Type B pancreatic cell (in vitro differentiated cells): ENCODE measurements at regions not wholly inside any gene's neighbourhood (a gene's known extent, or its start where the extent isn't known, plus 50 kb on each side); places are given as distances from the start of the nearest gene placed in this dataset.

Experiments
- DNase-seq: peaks from one replicate; pipeline ENCODE4 v3.0.0; 2021; ENCODE audit warnings: mixed read lengths; ENCODE audit not compliant: unreplicated experiment; ENCODE audit errors: extremely low spot score
- H3K27ac Mint-ChIP-seq: 2 replicates; pipeline ENCODE4 v1.8.0; 2021; ENCODE audit warnings: mild to moderate bottlenecking, mixed read lengths
- H3K27me3 Mint-ChIP-seq: 2 replicates; pipeline ENCODE4 v1.8.0; 2021; ENCODE audit warnings: mixed read lengths
- H3K36me3 Mint-ChIP-seq: 2 replicates; pipeline ENCODE4 v1.8.0; 2021; ENCODE audit warnings: mixed read lengths
- H3K4me1 Mint-ChIP-seq: one replicate; pipeline ENCODE4 v1.8.0; 2021; ENCODE audit warnings: mixed read lengths; ENCODE audit not compliant: unreplicated experiment
- H3K4me3 Mint-ChIP-seq: 2 replicates; pipeline ENCODE4 v1.8.0; 2021; ENCODE audit warnings: mild to moderate bottlenecking, mixed read lengths
- H3K9me3 Mint-ChIP-seq: 2 replicates; pipeline ENCODE4 v1.8.0; 2021; ENCODE audit warnings: mixed read lengths
- CTCF ChIP-seq: fragments of 200-600 bp; sonication (generic); conservative IDR thresholded peaks from 2 replicates; pipeline ENCODE4 v1.5.0; 2021; ENCODE audit warnings: antibody characterized with exemption, mild to moderate bottlenecking

GRCh38 chr1:234985516-234986294, 142.9 kb downstream of the TOMM20 start:
- Mint-ChIP-seq H3K4me1 (peaks cover 45% of the 10 kb centered on the region), H3K36me3 (no peaks in the 10 kb centered on the region), H3K4me3 (no peak overlapping the region), H3K27ac (no peak overlapping the region), H3K27me3 (no peaks in the 10 kb centered on the region), H3K9me3 (no peaks in the 10 kb centered on the region)
- no peak for DNase-seq
- no peak for TF ChIP-seq CTCF

- DNase-seq: no peak
- Mint-ChIP-seq H3K4me1 (peaks cover 46% of the 10 kb centered on the region), H3K4me3 (no peak overlapping the region), H3K36me3 (no peaks in the 10 kb centered on the region), H3K27ac (no peak overlapping the region), H3K9me3 (no peaks in the 10 kb centered on the region), H3K27me3 (no peaks in the 10 kb centered on the region)
- no peak for TF ChIP-seq CTCF
Measured at GRCh38 chr1:234985007-234985370, 143.6 kb downstream of the TOMM20 start.

- no peak overlapping the region for H3K4me3 Mint-ChIP-seq
- no peak overlapping the region for H3K27ac Mint-ChIP-seq
- no peaks in the 10 kb centered on the region for H3K36me3 Mint-ChIP-seq
- H3K27me3 Mint-ChIP-seq: no peaks in the 10 kb centered on the region
- peaks cover 52% of the 10 kb centered on the region for H3K4me1 Mint-ChIP-seq
- H3K9me3 Mint-ChIP-seq: no peaks in the 10 kb centered on the region
- no peak for TF ChIP-seq CTCF
- DNase-seq: no peak
Measured at GRCh38 chr1:234983564-234984238, 144.9 kb downstream of the TOMM20 start.

- H3K4me1 Mint-ChIP-seq: peaks cover 52% of the 10 kb centered on the region
- H3K36me3 Mint-ChIP-seq: no peaks in the 10 kb centered on the region
- no peak overlapping the region for H3K4me3 Mint-ChIP-seq
- H3K27me3 Mint-ChIP-seq: no peaks in the 10 kb centered on the region
- no peak overlapping the region for H3K27ac Mint-ChIP-seq
- DNase-seq: no peak
- no peak for TF ChIP-seq CTCF
- H3K9me3 Mint-ChIP-seq: no peaks in the 10 kb centered on the region
Measured at GRCh38 chr1:234981758-234982157, 146.9 kb downstream of the TOMM20 start.

- no peaks in the 10 kb centered on the region for H3K36me3 Mint-ChIP-seq
Measured at GRCh38 chr1:234980645-234981396, 147.8 kb downstream of the TOMM20 start.

More at GRCh38 chr1:234980645-234981396, 147.8 kb downstream of the TOMM20 start:
- no peak for DNase-seq
- H3K4me1 Mint-ChIP-seq: peaks cover 54% of the 10 kb centered on the region
- H3K4me3 Mint-ChIP-seq: no peak overlapping the region
- H3K9me3 Mint-ChIP-seq: no peaks in the 10 kb centered on the region
- H3K27ac Mint-ChIP-seq: peak overlapping the region; percentile 42
- TF ChIP-seq CTCF: no peak
- H3K27me3 Mint-ChIP-seq: no peaks in the 10 kb centered on the region
